ENCODE measurements at regions not wholly inside any gene's neighbourhood (a gene's known extent, or its start where the extent isn't known, plus 50 kb on each side); places are given as distances from the start of the nearest gene placed in this dataset.

- TF ChIP-seq CTCF (IDR thresholded peaks at IDR 0.05) = no peak
- TF ChIP-seq POLR2A (IDR thresholded peaks at IDR 0.05; ENCODE audit: low read depth) = no peak
These were observed 465.0 kb upstream of the ROBO1 start for GRCh38 chr3:80232760-80233159.

All from esophagus muscularis mucosa (tissue), 3 donors.